Mucosa of rectum (tissue), 2 donors: ENCODE measurements at regions not wholly inside any gene's neighbourhood (a gene's known extent, or its start where the extent isn't known, plus 50 kb on each side); places are given as distances from the start of the nearest gene placed in this dataset.

ENCODE experiments used
- H3K27ac ChIP-seq, 2 donors: one replicate each; pipeline ENCODE4 v1.7.0; 2013; ENCODE audit warnings: inconsistent platforms in 2 of 2, low read depth in 2 of 2, low read length in 2 of 2
- H3K27me3 ChIP-seq, 2 donors: one replicate each; pipeline ENCODE4 v1.7.0; 2013; ENCODE audit warnings: low read length in 2 of 2; ENCODE audit not compliant: control insufficient read depth in 2 of 2, insufficient read depth in 2 of 2
- H3K36me3 ChIP-seq, 2 donors: one replicate each; pipeline ENCODE4 v1.7.0; 2013; ENCODE audit warnings: low read length in 2 of 2; ENCODE audit not compliant: control insufficient read depth in 2 of 2, insufficient read depth in 2 of 2
- H3K4me1 ChIP-seq, 2 donors: one replicate each; pipeline ENCODE4 v1.7.0; 2013; ENCODE audit warnings: low read length in 2 of 2, mild to moderate bottlenecking in 1 of 2; ENCODE audit not compliant: control insufficient read depth in 2 of 2, insufficient read depth in 2 of 2
- H3K4me3 ChIP-seq, 2 donors: one replicate each; pipeline ENCODE4 v1.7.0; 2013; ENCODE audit warnings: low read length in 2 of 2
- H3K9ac ChIP-seq, 2 donors: one replicate each; pipeline ENCODE4 v1.7.0; 2013; ENCODE audit warnings: low read length in 2 of 2, low read depth in 1 of 2, mild to moderate bottlenecking in 1 of 2
- H3K9me3 ChIP-seq, 2 donors: one replicate each; pipeline ENCODE4 v1.7.0; 2013; ENCODE audit warnings: low read length in 2 of 2; ENCODE audit not compliant: control insufficient read depth in 2 of 2
- donor health status: healthy.
- donor health status: Normal muscosa, but diverticular disease.

DNA sequence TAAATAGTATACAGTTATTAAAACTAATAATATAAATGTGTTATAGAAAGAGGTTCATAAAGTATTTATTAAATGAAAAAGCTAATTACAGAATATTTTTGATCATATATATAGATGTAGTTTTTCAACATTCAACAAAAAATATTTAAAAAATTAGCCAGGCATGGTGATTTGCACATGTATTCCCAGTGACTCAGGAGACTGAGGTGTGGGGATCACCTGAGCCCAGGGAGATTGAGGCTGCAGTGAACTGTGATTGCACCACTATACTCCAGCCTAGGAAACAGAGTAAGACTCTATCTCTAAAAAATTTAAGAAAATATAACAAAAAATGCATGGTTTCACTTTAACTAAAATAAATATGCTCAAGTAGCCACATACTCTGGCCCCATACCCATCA is 118.0 kb upstream of the SEMA3C start:
- H3K36me3 ChIP-seq, result no peaks in the 10 kb centered on the region
- no peak overlapping the region for H3K27ac ChIP-seq
- H3K4me3 ChIP-seq, result no peak overlapping the region
- H3K9me3 ChIP-seq, result no peaks in the 10 kb centered on the region
- no peak overlapping the region for H3K9ac ChIP-seq
- no peaks in the 10 kb centered on the region for H3K27me3 ChIP-seq
- H3K4me1 ChIP-seq, result no peaks in the 10 kb centered on the region

GRCh38 chr7:81036057-81036456 is 117.2 kb upstream of the SEMA3C start:
- H3K4me3 ChIP-seq, result no peak overlapping the region
- no peaks in the 10 kb centered on the region for H3K27me3 ChIP-seq
- H3K36me3 ChIP-seq, result no peaks in the 10 kb centered on the region
- H3K9me3 ChIP-seq, result no peaks in the 10 kb centered on the region
- H3K9ac ChIP-seq, result no peak overlapping the region
- H3K27ac ChIP-seq, result no peak overlapping the region
- H3K4me1 ChIP-seq, result no peaks in the 10 kb centered on the region

DNA sequence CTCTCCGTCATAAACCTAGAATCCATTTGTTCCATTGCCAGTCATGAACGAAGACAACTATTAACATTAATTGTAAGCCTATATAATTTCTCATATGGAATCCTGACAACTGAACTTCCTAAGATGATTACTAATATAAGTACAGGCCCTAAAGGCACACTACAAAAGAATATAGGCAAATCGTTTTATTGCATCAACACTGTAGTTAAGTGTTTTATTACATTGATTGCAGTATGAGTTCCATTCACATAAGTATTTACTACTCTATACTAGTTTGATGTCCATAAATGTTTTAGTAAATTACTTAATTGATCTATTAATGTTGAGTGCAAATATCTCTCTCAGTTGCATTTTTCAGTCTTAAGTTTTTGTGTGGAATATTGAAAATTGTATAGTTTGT is 113.1 kb upstream of the SEMA3C start:
- Histone ChIP-seq H3K9me3 (no peaks in the 10 kb centered on the region), H3K4me3 (no peak overlapping the region), H3K4me1 (no peaks in the 10 kb centered on the region), H3K9ac (no peak overlapping the region), H3K36me3 (no peaks in the 10 kb centered on the region), H3K27me3 (no peaks in the 10 kb centered on the region), H3K27ac (no peak overlapping the region)

- Histone ChIP-seq H3K27ac (no peak overlapping the region), H3K9me3 (no peaks in the 10 kb centered on the region), H3K9ac (no peak overlapping the region), H3K36me3 (no peaks in the 10 kb centered on the region), H3K4me3 (no peak overlapping the region), H3K27me3 (no peaks in the 10 kb centered on the region), H3K4me1 (no peaks in the 10 kb centered on the region)
Observed at GRCh38 chr7:81031243-81031642, 112.4 kb upstream of the SEMA3C start.

DNA sequence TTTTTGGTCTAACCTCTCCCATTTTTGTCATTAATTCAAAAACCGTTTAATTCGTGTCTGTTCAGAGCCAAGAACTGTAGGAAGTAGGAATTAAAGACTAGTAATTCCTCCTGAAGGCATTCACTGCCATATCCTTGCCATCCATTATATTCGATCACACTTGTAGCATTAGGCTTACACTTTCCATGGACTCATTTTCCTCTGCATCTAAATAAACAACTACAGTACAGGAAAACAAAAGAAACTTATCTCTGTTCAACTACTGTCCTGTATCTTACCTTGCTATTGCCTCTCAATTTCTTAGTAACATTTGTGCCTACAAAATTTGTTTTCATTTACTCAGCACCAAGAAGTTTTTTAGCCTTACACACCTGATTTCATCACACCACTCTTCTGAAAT is 111.6 kb upstream of the SEMA3C start:
- Histone ChIP-seq H3K36me3 (no peaks in the 10 kb centered on the region), H3K4me1 (no peaks in the 10 kb centered on the region), H3K9ac (no peak overlapping the region), H3K27me3 (no peaks in the 10 kb centered on the region), H3K9me3 (no peaks in the 10 kb centered on the region), H3K4me3 (no peak overlapping the region), H3K27ac (no peak overlapping the region)

- no peaks in the 10 kb centered on the region for H3K27me3 ChIP-seq
Observed at GRCh38 chr7:81029511-81029910, 110.7 kb upstream of the SEMA3C start.

GRCh38 chr7:81025360-81025759 is 106.5 kb upstream of the SEMA3C start:
- Histone ChIP-seq H3K9ac (no peak overlapping the region), H3K4me3 (no peak overlapping the region), H3K27me3 (no peaks in the 10 kb centered on the region), H3K4me1 (no peaks in the 10 kb centered on the region), H3K36me3 (no peaks in the 10 kb centered on the region), H3K27ac (no peak overlapping the region), H3K9me3 (no peaks in the 10 kb centered on the region)

More at GRCh38 chr7:81029511-81029910, 110.7 kb upstream of the SEMA3C start:
- Histone ChIP-seq H3K4me3 (no peak overlapping the region), H3K9ac (no peak overlapping the region), H3K4me1 (no peaks in the 10 kb centered on the region), H3K27ac (no peak overlapping the region), H3K36me3 (no peaks in the 10 kb centered on the region), H3K9me3 (no peaks in the 10 kb centered on the region)

DNA sequence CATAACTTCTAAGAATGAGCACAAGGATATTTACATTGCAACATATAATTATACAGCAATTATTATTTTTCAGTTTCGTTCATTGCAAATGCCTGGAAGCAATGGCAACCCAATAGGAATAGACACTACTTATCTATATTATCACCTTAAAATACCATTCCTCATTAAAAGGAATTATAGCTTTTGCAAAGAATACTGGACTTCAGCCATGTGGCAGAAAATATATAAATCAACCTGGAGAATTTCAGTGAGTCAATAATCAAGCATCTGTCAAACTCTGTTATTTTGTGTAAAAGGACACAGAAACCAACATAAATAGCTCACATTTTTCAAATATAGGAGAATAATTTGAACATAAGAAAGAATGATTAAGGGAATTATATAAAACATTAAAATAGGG is 96.1 kb upstream of the SEMA3C start:
- Histone ChIP-seq H3K27ac (no peak overlapping the region), H3K36me3 (no peaks in the 10 kb centered on the region), H3K4me3 (no peak overlapping the region), H3K9ac (no peak overlapping the region), H3K9me3 (no peaks in the 10 kb centered on the region), H3K27me3 (no peaks in the 10 kb centered on the region), H3K4me1 (no peaks in the 10 kb centered on the region)

- H3K4me1 ChIP-seq, result no peaks in the 10 kb centered on the region
- no peaks in the 10 kb centered on the region for H3K36me3 ChIP-seq
- H3K4me3 ChIP-seq, result no peak overlapping the region
- H3K27me3 ChIP-seq, result no peaks in the 10 kb centered on the region
- no peaks in the 10 kb centered on the region for H3K9me3 ChIP-seq
- no peak overlapping the region for H3K27ac ChIP-seq
- no peak overlapping the region for H3K9ac ChIP-seq
Observed at GRCh38 chr7:81014266-81014665, 95.4 kb upstream of the SEMA3C start.

DNA sequence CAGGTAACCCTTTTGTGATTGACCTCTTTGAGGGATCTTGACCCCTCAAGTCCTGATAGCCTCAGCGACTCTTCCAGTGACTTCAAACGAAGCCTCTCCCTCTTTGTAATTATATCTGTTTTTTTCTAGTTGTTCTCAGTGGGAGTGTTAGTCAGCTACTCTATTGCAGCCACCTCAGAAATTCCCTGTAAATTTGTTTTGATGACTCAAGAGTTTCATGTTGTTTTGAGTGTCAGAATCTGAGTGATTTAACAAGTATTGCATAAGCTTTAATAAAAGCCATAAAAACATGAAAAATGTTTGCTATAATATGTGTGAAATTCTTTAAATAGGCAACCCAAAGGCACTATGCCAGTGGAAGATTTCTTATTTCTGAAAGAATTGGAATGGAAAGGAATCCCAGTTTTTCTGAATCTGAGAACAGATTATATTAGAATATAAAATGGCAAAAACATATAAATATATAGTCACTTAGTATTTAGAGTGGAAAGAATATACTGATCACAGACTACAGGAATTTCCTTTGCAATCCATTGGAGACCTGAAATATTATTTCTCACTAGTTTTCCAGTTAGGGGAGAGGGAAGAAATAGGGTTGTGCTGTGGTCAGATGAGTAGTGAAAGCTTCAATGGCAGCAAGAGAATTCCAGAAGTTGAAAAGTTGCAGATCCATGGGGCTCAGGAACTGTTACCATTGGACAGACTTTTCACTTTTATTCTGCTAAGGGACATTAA is 94.4 kb upstream of the SEMA3C start:
- no peak overlapping the region for H3K9ac ChIP-seq
- no peaks in the 10 kb centered on the region for H3K36me3 ChIP-seq
- H3K4me3 ChIP-seq, result no peak overlapping the region
- H3K4me1 ChIP-seq, result no peaks in the 10 kb centered on the region
- no peak overlapping the region for H3K27ac ChIP-seq
- H3K27me3 ChIP-seq, result no peaks in the 10 kb centered on the region
- no peaks in the 10 kb centered on the region for H3K9me3 ChIP-seq

DNA sequence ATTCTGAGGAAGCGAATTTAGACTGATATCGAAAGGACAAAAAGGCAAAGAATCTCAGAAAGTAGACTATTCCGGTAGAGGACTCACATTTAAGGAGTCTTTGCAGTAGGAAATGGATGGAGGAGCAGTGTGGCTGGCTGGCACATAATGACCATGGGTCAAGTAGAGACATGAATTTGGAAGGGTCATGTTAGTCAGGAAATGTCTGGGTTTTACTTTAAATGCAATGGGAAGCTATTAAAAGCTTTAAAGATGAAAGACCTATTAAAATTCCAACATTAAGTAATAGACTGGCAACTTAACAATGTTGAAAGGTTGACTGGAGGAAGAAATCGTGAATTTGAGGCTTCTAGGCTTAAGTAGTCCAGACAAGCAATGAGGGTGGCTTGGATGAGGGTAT is 90.0 kb upstream of the SEMA3C start:
- Histone ChIP-seq H3K9me3 (no peaks in the 10 kb centered on the region), H3K4me3 (no peak overlapping the region), H3K4me1 (no peaks in the 10 kb centered on the region), H3K9ac (no peak overlapping the region), H3K27ac (no peak overlapping the region), H3K36me3 (no peaks in the 10 kb centered on the region), H3K27me3 (no peaks in the 10 kb centered on the region)
